ENCODE measurements at regions not wholly inside any gene's neighbourhood (a gene's known extent, or its start where the extent isn't known, plus 50 kb on each side); places are given as distances from the start of the nearest gene placed in this dataset.

DNA sequence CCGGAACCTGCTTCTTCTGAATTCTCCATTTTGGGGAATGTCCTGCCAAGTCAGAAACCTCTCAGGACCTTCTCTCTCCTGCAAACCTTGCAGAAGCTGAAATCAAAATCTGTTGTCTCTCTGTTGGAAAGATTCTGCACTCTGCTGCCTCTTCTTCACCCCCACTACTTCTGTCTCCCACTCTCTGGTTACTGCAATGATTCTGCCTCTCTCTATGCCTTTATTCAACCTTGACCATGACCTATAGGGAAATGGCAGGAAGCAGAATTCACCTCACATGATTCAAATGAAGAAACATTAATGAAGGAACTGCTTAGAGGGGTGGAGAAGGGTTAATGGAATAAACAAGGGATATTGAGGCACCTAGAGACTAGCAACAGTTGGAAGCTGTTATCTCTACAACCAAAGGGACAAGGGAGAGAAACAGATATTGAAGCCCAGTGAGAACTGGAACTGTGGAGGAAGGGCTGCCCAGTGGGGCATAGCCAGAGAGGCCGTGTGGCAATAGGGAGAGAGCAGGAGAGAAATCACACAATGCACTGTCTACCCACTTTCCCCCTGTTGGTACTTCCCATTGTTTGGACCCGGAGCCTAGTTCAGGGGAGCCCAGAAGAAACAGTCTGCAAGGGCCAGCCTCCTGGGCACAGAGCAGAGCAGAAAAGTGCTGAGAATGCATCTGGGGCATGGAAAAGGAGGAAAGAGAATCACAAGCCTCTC lies 76.1 kb upstream of the JUN start:
- TF ChIP-seq YY1 (IDR thresholded peaks at IDR 0.05; ENCODE audit: low read depth) (no peak), EP300 (IDR thresholded peaks at IDR 0.05; ENCODE audit: borderline replicate concordance) (no peak), TEAD4 (IDR thresholded peaks at IDR 0.05) (no peak), TCF12 (IDR thresholded peaks at IDR 0.05; ENCODE audit: low read depth) (no peak), CEBPB (IDR thresholded peaks at IDR 0.05) (0 out of 2 replicates have a peak, but pooled peaks have one; percentile 6), TAF1 (IDR thresholded peaks at IDR 0.05; ENCODE audit: low read depth) (no peak), RAD21 (IDR thresholded peaks at IDR 0.05; ENCODE audit: low read depth) (no peak), EGR1 (IDR thresholded peaks at IDR 0.05) (no peak)
- TF ChIP-seq, protein P1, sequence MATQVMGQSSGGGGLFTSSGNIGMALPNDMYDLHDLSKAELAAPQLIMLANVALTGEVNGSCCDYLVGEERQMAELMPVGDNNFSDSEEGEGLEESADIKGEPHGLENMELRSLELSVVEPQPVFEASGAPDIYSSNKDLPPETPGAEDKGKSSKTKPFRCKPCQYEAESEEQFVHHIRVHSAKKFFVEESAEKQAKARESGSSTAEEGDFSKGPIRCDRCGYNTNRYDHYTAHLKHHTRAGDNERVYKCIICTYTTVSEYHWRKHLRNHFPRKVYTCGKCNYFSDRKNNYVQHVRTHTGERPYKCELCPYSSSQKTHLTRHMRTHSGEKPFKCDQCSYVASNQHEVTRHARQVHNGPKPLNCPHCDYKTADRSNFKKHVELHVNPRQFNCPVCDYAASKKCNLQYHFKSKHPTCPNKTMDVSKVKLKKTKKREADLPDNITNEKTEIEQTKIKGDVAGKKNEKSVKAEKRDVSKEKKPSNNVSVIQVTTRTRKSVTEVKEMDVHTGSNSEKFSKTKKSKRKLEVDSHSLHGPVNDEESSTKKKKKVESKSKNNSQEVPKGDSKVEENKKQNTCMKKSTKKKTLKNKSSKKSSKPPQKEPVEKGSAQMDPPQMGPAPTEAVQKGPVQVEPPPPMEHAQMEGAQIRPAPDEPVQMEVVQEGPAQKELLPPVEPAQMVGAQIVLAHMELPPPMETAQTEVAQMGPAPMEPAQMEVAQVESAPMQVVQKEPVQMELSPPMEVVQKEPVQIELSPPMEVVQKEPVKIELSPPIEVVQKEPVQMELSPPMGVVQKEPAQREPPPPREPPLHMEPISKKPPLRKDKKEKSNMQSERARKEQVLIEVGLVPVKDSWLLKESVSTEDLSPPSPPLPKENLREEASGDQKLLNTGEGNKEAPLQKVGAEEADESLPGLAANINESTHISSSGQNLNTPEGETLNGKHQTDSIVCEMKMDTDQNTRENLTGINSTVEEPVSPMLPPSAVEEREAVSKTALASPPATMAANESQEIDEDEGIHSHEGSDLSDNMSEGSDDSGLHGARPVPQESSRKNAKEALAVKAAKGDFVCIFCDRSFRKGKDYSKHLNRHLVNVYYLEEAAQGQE (IDR thresholded peaks at IDR 0.05; ENCODE audit: low read depth) = no peak

Data from Ishikawa (cell line).